VCaP (cell line): ENCODE measurements at regions not wholly inside any gene's neighbourhood (a gene's known extent, or its start where the extent isn't known, plus 50 kb on each side); places are given as distances from the start of the nearest gene placed in this dataset.

Source experiments
- H3K27ac ChIP-seq: fragments of 450-650 bp; 2 replicates; pipeline ENCODE4 v1.5.1; 2017
- CTCF ChIP-seq: fragments of 450-650 bp; conservative IDR thresholded peaks from 2 replicates; pipeline ENCODE4 v1.5.1; 2017; ENCODE audit warnings: mild to moderate bottlenecking, moderate library complexity

GRCh38 chr4:182137343-182137742 is 105.9 kb upstream of the TENM3 start:
- TF ChIP-seq CTCF, result no peak
- no peak overlapping the region for H3K27ac ChIP-seq

- H3K27ac ChIP-seq, result no peak overlapping the region
- no peak for TF ChIP-seq CTCF
These were observed 103.7 kb upstream of the TENM3 start for GRCh38 chr4:182139491-182139890.

GRCh38 chr4:182140547-182140946 is 102.7 kb upstream of the TENM3 start:
- TF ChIP-seq CTCF, result no peak
- H3K27ac ChIP-seq, result no peak overlapping the region

GRCh38 chr4:182141061-182141460 is 102.1 kb upstream of the TENM3 start:
- no peak overlapping the region for H3K27ac ChIP-seq
- TF ChIP-seq CTCF, result no peak

GRCh38 chr4:182142176-182143085 is 100.8 kb upstream of the TENM3 start:
- no peak overlapping the region for H3K27ac ChIP-seq
- TF ChIP-seq CTCF, result no peak

GRCh38 chr4:182143086-182143821 is 99.9 kb upstream of the TENM3 start:
- H3K27ac ChIP-seq, result no peak overlapping the region
- TF ChIP-seq CTCF, result no peak

- TF ChIP-seq CTCF, result no peak
- no peak overlapping the region for H3K27ac ChIP-seq
These were observed 99.2 kb upstream of the TENM3 start for GRCh38 chr4:182143822-182144625.
